Choroid plexus epithelial cell (primary cell): ENCODE measurements at regions not wholly inside any gene's neighbourhood (a gene's known extent, or its start where the extent isn't known, plus 50 kb on each side); places are given as distances from the start of the nearest gene placed in this dataset.

Source experiments
- DNase-seq: peaks from one replicate; pipeline ENCODE4 v3.0.0-alpha.2; 2010; ENCODE audit warnings: low read depth
- H3K4me3 ChIP-seq: 2 replicates; pipeline ENCODE4 v1.5.1; 2011; ENCODE audit warnings: low read depth, mild to moderate bottlenecking, control low read depth, low read length, moderate library complexity
- TF ChIP-seq, protein P1 (sequence below): conservative IDR thresholded peaks from 2 replicates; pipeline ENCODE4 v1.5.1; 2011; ENCODE audit warnings: low read depth, mild to moderate bottlenecking, control low read depth, inconsistent platforms, low read length, moderate library complexity

DNA sequence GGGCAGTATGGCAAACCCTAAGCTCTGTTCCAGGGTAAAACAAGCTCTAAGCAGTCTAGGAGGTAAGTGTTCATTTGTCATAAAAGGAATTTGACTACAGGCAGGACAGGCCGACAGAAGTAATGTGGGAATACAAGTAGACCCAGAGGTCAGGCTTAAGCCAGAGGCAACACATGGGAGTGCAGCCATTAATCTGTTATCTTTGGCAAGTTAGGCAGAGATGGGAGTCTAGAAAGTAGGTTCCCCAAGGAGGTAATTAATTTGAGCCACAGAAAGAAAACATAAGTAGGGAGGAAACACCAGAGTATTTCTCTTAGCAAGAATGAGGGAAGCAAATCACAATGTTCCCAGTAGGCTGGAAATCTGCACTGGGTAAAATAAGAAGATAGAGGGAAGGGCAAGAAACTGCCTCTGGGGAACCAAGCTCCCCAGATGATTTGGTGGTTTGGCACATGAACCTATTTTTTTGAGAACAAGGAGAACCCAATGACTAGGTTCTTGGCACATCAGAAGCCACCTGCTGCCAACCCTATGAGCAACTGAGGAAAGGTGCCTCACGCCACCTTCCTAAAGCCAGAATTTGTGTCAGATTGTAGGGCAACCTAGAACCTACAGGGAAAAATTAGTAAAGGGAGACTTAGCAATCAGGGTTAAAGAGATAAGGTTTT is 636.4 kb upstream of the PLXNA2 start:
- DNase-seq, result no peak
- TF ChIP-seq, protein P1, sequence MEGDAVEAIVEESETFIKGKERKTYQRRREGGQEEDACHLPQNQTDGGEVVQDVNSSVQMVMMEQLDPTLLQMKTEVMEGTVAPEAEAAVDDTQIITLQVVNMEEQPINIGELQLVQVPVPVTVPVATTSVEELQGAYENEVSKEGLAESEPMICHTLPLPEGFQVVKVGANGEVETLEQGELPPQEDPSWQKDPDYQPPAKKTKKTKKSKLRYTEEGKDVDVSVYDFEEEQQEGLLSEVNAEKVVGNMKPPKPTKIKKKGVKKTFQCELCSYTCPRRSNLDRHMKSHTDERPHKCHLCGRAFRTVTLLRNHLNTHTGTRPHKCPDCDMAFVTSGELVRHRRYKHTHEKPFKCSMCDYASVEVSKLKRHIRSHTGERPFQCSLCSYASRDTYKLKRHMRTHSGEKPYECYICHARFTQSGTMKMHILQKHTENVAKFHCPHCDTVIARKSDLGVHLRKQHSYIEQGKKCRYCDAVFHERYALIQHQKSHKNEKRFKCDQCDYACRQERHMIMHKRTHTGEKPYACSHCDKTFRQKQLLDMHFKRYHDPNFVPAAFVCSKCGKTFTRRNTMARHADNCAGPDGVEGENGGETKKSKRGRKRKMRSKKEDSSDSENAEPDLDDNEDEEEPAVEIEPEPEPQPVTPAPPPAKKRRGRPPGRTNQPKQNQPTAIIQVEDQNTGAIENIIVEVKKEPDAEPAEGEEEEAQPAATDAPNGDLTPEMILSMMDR, result no peak
- H3K4me3 ChIP-seq, result no peak overlapping the region

DNA sequence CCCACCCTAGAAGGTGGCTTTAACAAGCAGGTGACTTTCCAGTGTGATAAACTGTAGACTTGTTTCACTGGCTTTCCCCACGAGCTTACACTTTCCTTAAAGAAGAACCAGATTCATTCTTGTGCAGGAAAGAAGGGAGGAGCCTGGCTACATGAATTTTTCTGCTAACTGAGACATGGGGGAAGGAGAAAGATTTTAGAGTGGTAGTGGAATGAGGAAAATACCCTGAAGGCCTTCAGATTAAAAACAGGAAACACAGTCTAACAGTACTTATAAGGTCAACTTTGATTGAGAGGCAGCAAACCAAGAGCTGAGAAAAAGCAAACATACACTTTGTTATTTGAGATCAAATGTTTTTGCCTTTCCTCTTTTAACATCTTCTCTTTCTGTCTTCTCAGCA is 640.9 kb upstream of the PLXNA2 start:
- no peak overlapping the region for H3K4me3 ChIP-seq
- TF ChIP-seq, protein P1, result no peak
- no peak for DNase-seq

DNA sequence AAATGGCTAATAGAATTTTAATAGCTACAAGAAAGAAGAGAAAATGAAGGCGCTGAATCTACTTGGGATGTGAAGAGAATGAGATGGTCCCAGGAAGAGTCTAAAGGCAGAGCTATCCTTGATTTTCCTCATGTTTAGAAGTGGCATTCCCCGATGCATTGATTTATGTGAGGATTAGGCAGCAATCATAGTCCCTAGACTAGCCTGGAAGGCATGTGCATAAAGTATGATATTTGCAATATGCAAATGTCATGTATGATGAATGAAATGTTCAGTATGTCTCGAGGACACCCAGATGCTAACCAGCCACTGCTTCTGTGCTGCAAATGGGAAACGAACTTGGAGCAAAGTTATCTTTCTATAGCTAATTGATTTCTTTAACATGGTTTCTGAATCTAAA is 641.5 kb upstream of the PLXNA2 start:
- DNase-seq, result no peak
- no peak overlapping the region for H3K4me3 ChIP-seq
- TF ChIP-seq, protein P1, result no peak

DNA sequence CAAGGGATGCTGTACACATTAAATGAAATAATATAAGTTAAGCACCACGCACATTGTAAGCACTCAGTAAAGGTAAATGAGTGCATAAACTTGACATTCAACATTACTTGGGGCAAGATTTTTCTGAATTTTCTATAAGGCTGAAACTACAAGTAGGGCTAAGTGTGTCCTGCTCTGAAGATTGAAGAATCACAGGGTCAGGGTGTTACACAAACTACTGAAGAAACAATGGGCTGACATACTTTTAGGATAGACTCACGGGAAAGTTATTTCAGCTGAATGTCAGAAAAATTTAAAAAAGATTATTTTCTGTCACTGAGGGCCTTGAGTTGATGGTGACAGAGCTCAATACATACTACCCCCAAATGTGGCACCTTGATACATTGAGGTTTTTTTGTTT is 644.2 kb upstream of the PLXNA2 start:
- DNase-seq, result no peak
- TF ChIP-seq, protein P1, result no peak
- no peak overlapping the region for H3K4me3 ChIP-seq

DNA sequence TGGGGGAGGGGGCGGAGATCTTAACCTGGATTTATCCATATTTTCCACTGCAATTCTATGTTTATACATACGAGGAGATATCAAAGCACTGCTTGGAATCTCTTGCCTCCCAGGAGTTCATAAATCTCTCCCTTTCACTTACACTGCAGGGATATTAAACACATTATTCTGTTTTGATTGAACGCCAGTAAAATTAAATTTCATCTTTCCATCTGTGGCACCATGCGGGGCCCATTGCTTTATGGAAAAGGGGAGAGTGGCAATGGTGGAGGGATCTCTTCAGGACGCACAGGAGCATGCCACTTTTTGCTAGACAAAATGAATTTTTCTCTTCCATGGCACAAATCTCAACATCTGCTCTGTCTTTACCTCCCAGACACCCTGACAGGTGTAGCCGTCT is 648.0 kb upstream of the PLXNA2 start:
- DNase-seq, result no peak
- TF ChIP-seq, protein P1, result no peak
- H3K4me3 ChIP-seq, result no peak overlapping the region

DNA sequence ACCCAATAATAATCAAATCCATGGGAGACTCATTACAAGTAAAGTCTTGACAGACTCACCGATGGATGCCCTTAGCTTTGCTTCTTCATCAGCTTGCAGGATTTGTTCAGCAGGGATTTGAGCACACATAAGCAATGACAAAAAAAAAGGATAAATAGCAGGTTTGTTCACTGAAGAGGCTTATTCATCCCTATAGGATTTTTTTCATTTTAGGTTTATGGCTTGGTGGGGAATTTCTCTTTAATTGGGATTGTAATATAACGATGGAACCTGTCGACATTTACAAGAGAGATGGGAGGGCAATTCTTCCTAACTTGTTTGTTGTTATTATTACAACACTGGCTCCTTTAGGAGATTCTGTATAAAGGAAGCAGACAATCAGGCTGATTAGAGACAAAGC is 649.1 kb upstream of the PLXNA2 start:
- no peak for DNase-seq
- TF ChIP-seq, protein P1, result no peak

DNA sequence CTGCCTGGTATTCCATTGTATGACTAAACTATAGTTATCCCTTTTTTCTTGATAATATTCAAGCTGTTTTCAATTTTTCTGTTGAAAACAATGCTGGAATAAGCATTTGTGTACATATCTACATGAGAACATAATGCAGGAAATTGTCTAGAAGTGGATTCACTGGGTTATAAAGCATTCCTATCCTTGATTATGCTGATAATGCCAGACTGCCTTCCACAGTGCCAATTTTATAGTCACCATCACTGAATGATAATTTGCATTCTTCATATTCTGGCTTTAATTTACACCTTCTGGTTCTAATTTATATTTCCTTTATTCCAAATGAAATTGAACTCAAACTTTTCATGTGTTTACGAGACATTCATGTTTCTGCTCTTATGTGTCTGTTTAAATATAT is 651.0 kb upstream of the PLXNA2 start:
- no peak for DNase-seq
- no peak overlapping the region for H3K4me3 ChIP-seq
- TF ChIP-seq, protein P1, result no peak

More for the DNA sequence above, 649.1 kb upstream of the PLXNA2 start:
- H3K4me3 ChIP-seq, result no peak overlapping the region
